GM19025 (cell line): ENCODE measurements at regions not wholly inside any gene's neighbourhood (a gene's known extent, or its start where the extent isn't known, plus 50 kb on each side); places are given as distances from the start of the nearest gene placed in this dataset.
"Not testable (repeated sequence)": the region's sequence is repeated elsewhere in the genome, so short reads cannot be mapped to it uniquely, and the experiment has no call there.

Experiments
- ATAC-seq: cut with Tn5 transposase; IDR thresholded peaks from one replicate; pipeline ENCODE4 v1.9.1; 2021; ENCODE audit warnings: mild to moderate bottlenecking, low read depth, moderate library complexity; ENCODE audit not compliant: unreplicated experiment

GRCh38 chr12:67103521-67103920 is 165.6 kb upstream of the CAND1 start:
- ATAC-seq: no peak

DNA sequence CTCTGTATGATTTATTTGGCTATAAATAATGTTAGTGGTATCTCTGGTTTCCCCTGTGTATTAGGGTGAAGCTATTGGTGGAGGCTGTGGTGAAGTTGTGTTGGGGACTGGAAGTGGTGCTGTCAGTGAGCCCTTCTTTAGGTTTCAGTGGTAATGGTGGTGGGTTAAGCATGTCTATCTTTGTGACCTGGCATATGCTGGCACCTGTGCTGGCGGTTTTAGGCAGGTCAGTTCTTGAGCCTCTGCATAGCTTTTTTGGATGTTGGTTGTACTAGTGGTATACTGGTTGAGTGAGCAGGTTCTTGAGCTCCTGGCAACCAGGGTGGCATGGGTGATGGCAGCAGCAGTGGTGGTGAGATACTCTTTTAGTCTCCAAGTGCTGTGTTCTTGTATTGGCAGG is 161.9 kb upstream of the CAND1 start:
- no peak for ATAC-seq

GRCh38 chr12:67107751-67108269 is 161.3 kb upstream of the CAND1 start:
- ATAC-seq: no peak

DNA sequence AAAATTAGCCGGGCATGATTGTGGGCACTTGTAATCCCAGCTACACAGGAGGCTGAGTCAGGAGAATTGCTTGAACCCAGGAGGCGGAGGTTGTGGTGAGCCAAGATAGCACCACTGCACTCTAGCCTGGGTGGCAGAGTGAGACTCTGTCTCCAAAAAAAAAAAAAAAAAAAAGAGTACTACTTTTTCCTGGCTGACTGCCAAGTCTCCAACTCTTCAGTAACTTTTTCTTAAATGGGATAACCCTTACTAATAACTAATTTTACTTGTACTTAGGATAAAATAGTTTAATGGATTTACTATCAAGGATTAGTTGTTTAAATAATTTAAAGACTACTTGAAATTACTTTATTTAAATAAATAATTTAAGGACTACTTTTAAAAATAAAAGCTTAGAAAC is 158.8 kb upstream of the CAND1 start:
- ATAC-seq: not testable (repeated sequence)

DNA sequence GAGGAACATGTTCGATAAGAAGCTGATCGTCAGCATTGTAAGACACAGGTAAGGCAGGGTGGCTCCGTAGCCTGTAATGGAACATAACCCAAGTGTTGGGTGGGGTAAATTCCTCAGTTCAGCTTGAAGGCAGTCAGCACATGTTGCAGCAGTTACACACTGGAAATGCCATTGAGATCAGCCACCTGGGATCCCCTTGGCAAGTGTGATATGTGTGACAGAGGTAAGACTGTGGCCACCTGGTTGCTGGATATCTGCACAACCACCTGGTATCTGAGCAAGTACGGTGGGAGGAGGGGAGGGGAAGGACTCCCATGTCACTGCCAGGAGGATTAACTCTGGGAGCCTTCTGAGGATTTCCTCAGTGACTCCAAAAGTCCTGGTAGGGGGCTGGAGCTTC is 158.0 kb upstream of the CAND1 start:
- ATAC-seq: no peak

DNA sequence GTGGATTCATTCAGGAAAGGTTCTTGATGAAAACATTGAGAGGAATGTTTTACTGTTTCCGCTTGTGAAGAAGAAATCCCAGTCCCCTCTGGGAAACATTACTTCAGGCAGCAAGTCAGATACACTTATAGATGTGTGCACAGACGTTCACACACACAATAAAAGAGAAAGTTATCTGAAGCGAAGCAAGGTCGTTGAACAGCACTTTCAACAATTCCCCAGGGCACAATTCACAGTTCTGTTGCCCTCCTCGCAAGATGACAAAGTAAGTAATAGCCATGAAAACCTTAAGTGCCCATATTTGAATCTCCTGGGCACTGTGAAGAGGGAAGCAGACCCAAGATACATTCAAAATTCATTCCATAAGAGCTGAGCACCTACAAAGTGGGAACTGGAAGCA is 156.6 kb upstream of the CAND1 start:
- no peak for ATAC-seq

DNA sequence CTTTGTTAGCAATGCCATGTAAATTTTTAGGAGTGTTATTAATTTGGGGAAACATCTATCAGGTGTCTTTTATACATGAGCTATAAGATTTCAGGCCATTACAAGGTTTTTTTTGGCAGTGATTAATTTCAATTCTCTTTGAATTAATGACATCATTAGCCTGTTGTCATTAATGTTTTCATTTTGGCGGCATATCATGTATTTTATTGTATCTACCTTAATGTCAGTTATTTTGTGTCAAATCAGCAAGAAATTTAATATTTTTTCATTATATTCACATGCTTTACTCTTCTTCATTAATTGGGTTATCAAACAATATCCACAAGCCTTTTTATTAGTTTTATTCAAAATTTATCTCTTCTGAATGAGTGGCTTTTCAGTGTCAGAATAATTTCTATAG is 153.0 kb upstream of the CAND1 start:
- no peak for ATAC-seq

- no peak for ATAC-seq
Measured at GRCh38 chr12:67122584-67122983, 146.6 kb upstream of the CAND1 start.

DNA sequence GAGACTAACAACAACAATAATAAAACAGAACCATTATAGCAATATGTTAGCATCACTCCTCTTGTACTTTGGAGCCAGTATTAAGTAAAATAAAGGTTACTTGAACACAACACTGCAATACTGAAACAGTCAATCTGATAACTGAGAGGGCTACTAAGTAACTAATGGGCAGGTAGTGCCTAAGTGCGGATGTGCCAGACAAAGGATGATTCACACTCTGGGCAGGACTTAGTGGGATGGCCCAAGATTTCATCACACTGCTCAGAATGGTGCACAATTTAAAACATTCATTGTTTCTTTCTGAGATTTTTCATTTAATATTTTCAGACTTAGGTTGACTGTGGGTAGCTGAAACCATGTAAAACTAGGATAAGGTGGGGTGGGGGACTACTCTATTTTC is 131.9 kb upstream of the CAND1 start:
- ATAC-seq: no peak

- no peak for ATAC-seq
Measured at GRCh38 chr12:67141296-67142018, 127.7 kb upstream of the CAND1 start.

- ATAC-seq: no peak
Measured at GRCh38 chr12:67145692-67146091, 123.5 kb upstream of the CAND1 start.

DNA sequence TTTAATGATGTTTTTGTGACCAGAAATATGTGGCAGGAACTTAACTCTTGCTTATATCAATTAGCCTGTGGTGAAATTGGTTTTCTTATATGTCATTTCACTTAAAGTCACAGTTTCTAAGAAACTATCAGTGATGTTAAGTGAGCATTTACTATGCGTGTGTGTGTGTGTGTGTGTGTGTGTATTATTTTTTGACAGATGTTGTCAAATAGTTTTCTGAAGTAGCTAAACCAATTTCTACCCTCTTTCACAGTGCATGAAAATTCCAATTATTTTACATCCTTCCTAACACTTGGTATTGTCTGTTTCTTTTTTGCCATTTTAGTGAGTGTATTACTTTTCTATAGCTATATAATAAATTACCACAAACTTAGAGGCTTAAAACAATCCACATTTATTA is 122.1 kb upstream of the CAND1 start:
- no peak for ATAC-seq

- no peak for ATAC-seq
Measured at GRCh38 chr12:67147447-67147846, 121.7 kb upstream of the CAND1 start.

GRCh38 chr12:67148265-67148664 is 120.9 kb upstream of the CAND1 start:
- no peak for ATAC-seq

- ATAC-seq: no peak
Measured at GRCh38 chr12:67151886-67152285, 117.3 kb upstream of the CAND1 start.

GRCh38 chr12:67152451-67152850 is 116.7 kb upstream of the CAND1 start:
- ATAC-seq: no peak

DNA sequence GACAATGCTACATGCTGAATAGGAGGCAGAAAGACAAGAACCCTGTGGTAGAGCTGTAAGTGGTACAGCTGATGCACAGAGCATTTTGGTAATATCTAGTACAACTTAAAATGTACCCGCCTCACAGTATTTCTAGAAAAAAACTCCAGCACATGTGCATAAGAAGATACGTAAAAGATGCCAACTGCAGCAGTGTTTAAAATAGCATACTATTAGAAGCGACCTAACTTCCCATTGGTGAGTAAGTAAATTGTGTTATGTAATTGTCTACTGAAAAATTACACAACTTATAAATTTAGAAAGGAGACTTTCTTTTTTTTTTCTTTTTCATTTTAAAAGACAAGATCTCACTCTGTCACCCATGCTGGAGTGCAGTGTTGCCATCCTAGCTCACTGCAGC is 114.3 kb upstream of the CAND1 start:
- no peak for ATAC-seq

DNA sequence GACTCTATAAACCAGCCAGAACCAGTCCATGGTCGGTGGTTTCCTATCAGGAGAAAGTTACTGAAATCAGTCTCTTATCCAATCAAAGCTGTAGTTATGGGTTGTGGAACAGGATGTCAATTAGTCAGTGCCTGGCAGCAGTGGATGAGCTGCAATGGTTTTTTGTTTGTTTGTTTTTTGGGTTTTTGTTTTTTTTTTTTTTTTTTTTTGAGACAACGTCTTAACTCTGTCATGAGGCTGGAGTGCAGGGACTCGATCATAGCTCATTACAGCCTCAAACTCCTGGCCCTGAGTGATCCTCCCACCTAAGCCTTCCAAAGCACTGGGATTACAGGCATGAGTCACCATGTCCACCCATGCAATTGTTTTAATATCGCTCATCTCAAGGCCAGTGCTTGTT is 113.3 kb upstream of the CAND1 start:
- no peak for ATAC-seq

GRCh38 chr12:67161322-67161918 is 107.7 kb upstream of the CAND1 start:
- peak; percentile 53 for ATAC-seq

GRCh38 chr12:67173258-67173657 is 95.9 kb upstream of the CAND1 start:
- no peak for ATAC-seq

GRCh38 chr12:67182551-67182950 is 86.6 kb upstream of the CAND1 start:
- no peak for ATAC-seq

GRCh38 chr12:67193704-67194103 is 75.5 kb upstream of the CAND1 start:
- no peak for ATAC-seq
